DND-41 (cell line): ENCODE measurements at regions not wholly inside any gene's neighbourhood (a gene's known extent, or its start where the extent isn't known, plus 50 kb on each side); places are given as distances from the start of the nearest gene placed in this dataset.
A peak's percentile ranks its signal among the peaks of the same experiment; 100 is the strongest.

Source experiments
- ATAC-seq: fragments of 200-7000 bp; cut with Tn5 transposase; 3 replicates; pipeline ENCODE4 v1.9.1; 2021; ENCODE audit warnings: low read depth; ENCODE audit not compliant: insufficient read depth
- DNase-seq: peaks from one replicate; pipeline ENCODE4 v3.0.0-alpha.2; 2020
- H2AFZ ChIP-seq: 2 replicates; pipeline ENCODE4 v1.6.0; 2012; ENCODE audit warnings: low read depth, low read length
- H3K27ac ChIP-seq: 2 replicates; pipeline ENCODE4 v1.5.1; 2012; ENCODE audit warnings: low read length, inconsistent platforms
- H3K27me3 ChIP-seq: fragments of 200-600 bp; sonication (generic); 2 replicates; pipeline ENCODE4 v1.6.0; 2012; ENCODE audit warnings: low read length, mild to moderate bottlenecking, inconsistent platforms; ENCODE audit not compliant: insufficient read depth, poor library complexity
- H3K36me3 ChIP-seq: 2 replicates; pipeline ENCODE4 v1.5.1; 2012; ENCODE audit warnings: low read length, inconsistent platforms; ENCODE audit not compliant: insufficient read depth
- H3K4me1 ChIP-seq: 2 replicates; pipeline ENCODE4 v1.5.1; 2012; ENCODE audit warnings: mild to moderate bottlenecking, low read length; ENCODE audit not compliant: insufficient read depth
- H3K4me2 ChIP-seq: 2 replicates; pipeline ENCODE4 v1.6.0; 2012; ENCODE audit warnings: mild to moderate bottlenecking, moderate library complexity, low read length, inconsistent platforms; ENCODE audit not compliant: insufficient read depth
- H3K4me3 ChIP-seq, 2 experiments: fragments of 200-600 bp in 1 of 2; shearing (Covaris generic) in 1 of 2; 2 replicates each; pipeline ENCODE4 v1.5.1; 2012 to 2016; ENCODE audit warnings: inconsistent platforms in 2 of 2, low read length in 2 of 2, mild to moderate bottlenecking in 2 of 2, low read depth in 1 of 2, moderate library complexity in 1 of 2
- H3K79me2 ChIP-seq: 2 replicates; pipeline ENCODE4 v1.6.0; 2012; ENCODE audit warnings: low read length, inconsistent platforms; ENCODE audit not compliant: insufficient read depth
- H3K9ac ChIP-seq: 2 replicates; pipeline ENCODE4 v1.6.0; 2012; ENCODE audit warnings: low read depth, mild to moderate bottlenecking, inconsistent platforms, low read length, moderate library complexity
- H3K9me3 ChIP-seq: 2 replicates; pipeline ENCODE4 v1.5.1; 2012; ENCODE audit warnings: low read length, moderate library complexity, mild to moderate bottlenecking, inconsistent platforms; ENCODE audit not compliant: insufficient read depth, severe bottlenecking
- H4K20me1 ChIP-seq: 2 replicates; pipeline ENCODE4 v1.6.0; 2012; ENCODE audit warnings: low read length; ENCODE audit not compliant: insufficient read depth
- EZH2 ChIP-seq: IDR thresholded peaks from 3 replicates; pipeline ENCODE4 v1.6.1; 2012; ENCODE audit warnings: borderline replicate concordance, low read depth, mild to moderate bottlenecking, moderate library complexity, low read length, inconsistent platforms; ENCODE audit not compliant: severe bottlenecking
- TF ChIP-seq, protein P1 (sequence below): IDR thresholded peaks from 2 replicates; pipeline ENCODE4 v1.5.1; 2012; ENCODE audit warnings: borderline replicate concordance, low read length, moderate library complexity, mild to moderate bottlenecking; ENCODE audit not compliant: poor library complexity, severe bottlenecking; ENCODE audit errors: extremely low read depth

DNA sequence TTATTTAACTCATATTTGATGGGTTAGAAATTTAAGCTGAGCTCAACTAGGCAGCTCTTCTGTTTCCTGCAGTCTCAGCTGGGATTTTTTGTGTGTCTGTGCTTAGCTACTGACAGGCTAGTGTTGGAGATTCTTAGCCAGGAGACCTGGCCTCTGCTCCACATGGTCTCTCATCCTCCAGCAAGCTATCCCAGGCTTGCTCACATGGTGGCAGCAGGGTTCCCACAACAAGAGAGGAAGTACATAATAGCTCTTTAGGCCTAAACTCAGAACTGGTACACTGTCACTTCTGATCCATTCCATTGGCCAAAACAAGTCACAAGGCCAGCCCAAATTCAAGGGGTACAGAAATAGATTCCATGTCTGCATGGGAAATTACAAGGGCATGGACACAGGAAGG, 406.2 kb downstream of the SUCLA2 start:
- H3K9ac ChIP-seq, result no peak overlapping the region
- H4K20me1 ChIP-seq, result no peaks in the 10 kb centered on the region
- H3K4me2 ChIP-seq, result no peak overlapping the region
- no peaks in the 10 kb centered on the region for H3K27me3 ChIP-seq
- peak; percentile 13 for DNase-seq
- ATAC-seq, result peak; percentile 39; the same call in 2 of the 3 replicates
- H3K36me3 ChIP-seq, result no peaks in the 10 kb centered on the region
- no peak overlapping the region for H3K4me3 ChIP-seq
- TF ChIP-seq, protein P1, sequence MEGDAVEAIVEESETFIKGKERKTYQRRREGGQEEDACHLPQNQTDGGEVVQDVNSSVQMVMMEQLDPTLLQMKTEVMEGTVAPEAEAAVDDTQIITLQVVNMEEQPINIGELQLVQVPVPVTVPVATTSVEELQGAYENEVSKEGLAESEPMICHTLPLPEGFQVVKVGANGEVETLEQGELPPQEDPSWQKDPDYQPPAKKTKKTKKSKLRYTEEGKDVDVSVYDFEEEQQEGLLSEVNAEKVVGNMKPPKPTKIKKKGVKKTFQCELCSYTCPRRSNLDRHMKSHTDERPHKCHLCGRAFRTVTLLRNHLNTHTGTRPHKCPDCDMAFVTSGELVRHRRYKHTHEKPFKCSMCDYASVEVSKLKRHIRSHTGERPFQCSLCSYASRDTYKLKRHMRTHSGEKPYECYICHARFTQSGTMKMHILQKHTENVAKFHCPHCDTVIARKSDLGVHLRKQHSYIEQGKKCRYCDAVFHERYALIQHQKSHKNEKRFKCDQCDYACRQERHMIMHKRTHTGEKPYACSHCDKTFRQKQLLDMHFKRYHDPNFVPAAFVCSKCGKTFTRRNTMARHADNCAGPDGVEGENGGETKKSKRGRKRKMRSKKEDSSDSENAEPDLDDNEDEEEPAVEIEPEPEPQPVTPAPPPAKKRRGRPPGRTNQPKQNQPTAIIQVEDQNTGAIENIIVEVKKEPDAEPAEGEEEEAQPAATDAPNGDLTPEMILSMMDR, result peak; percentile 41
- TF ChIP-seq EZH2, result no peak
- H3K79me2 ChIP-seq, result no peaks in the 10 kb centered on the region
- H3K27ac ChIP-seq, result no peak overlapping the region
- no peaks in the 10 kb centered on the region for H3K9me3 ChIP-seq
- no peaks in the 10 kb centered on the region for H3K4me1 ChIP-seq
- H2AFZ ChIP-seq, result no peak overlapping the region

DNA sequence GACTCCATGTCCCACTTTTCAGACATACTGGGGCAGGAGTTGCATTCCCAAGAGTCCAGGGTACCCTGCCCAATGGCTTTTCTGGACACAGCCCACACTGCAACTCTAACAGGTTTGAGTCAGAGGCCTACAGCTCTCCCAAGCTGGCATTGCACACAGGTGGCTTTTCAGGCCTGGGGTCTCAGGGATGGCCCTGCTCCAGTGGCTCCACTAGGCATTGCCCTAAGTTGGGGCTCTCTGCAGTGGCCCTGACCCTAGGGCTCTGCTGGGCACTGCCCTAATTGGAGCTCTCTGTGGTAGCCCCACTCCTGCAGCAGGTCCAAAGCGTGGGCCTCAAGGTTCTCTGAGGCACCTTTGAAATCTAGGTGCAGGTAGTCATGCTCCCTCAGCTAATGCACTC, 408.8 kb downstream of the SUCLA2 start:
- no peak overlapping the region for H3K4me2 ChIP-seq
- DNase-seq (no peak), ATAC-seq (no peak)
- H3K4me1 ChIP-seq, result no peaks in the 10 kb centered on the region
- H3K4me3 ChIP-seq, result no peak overlapping the region
- no peak overlapping the region for H3K9ac ChIP-seq
- H3K36me3 ChIP-seq, result no peaks in the 10 kb centered on the region
- no peaks in the 10 kb centered on the region for H4K20me1 ChIP-seq
- no peak overlapping the region for H2AFZ ChIP-seq
- no peaks in the 10 kb centered on the region for H3K27me3 ChIP-seq
- H3K79me2 ChIP-seq, result no peaks in the 10 kb centered on the region
- H3K27ac ChIP-seq, result no peak overlapping the region
- TF ChIP-seq EZH2, result no peak
- TF ChIP-seq, protein P1, result no peak
- H3K9me3 ChIP-seq, result no peaks in the 10 kb centered on the region

DNA sequence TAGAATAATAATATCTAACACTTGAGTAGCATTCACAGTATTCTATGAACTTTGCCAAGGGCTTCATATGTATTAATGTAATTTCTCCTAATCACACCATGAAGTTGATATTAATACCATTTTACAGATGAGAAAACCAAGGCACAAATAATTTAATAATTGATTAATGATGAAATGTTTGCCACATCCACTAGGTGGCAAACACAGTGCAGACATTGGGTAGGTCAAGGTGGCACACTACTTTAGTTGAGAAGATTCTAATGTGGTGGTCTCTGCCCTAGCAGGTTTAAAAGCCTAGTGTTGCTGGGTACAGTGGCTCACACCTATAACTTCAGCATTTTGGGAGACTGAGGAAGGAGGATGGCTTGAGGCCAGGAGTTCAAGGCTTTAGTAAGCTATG, 412.4 kb downstream of the SUCLA2 start:
- Histone ChIP-seq H3K36me3 (no peaks in the 10 kb centered on the region), H2AFZ (no peak overlapping the region), H3K79me2 (no peaks in the 10 kb centered on the region), H4K20me1 (no peaks in the 10 kb centered on the region), H3K9ac (no peak overlapping the region), H3K27me3 (no peaks in the 10 kb centered on the region), H3K4me1 (no peaks in the 10 kb centered on the region), H3K27ac (no peak overlapping the region), H3K9me3 (no peaks in the 10 kb centered on the region), H3K4me2 (no peak overlapping the region), H3K4me3 (no peak overlapping the region)
- ATAC-seq, result no peak
- DNase-seq, result no peak
- no peak for TF ChIP-seq EZH2
- TF ChIP-seq, protein P1, result peak; percentile 24

DNA sequence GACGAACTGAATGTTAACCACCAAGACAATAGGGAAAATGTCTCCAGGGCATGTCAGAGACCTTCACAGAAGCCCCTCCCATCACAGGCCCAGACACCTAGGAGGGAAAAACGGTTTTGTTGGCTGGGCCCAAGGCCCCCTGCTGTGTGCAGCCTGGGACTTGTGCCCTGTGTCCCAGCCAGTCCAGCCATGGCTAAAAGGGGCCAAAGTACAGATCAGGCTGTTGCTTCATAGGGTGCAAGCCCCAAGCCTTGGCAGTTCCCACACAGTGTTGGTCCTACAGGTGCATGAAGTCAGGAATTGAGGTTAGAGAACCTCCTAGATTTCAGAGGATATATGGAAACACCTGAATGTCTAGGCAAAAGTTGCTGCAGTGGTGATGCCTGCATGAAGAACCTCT, 428.7 kb downstream of the SUCLA2 start:
- ATAC-seq, result no peak
- H3K4me1 ChIP-seq, result no peaks in the 10 kb centered on the region

More for the DNA sequence above, 428.7 kb downstream of the SUCLA2 start:
- Histone ChIP-seq H3K4me2 (no peak overlapping the region), H3K79me2 (no peaks in the 10 kb centered on the region), H3K27me3 (no peaks in the 10 kb centered on the region), H3K9me3 (peaks cover 21% of the 10 kb centered on the region), H3K9ac (no peak overlapping the region), H2AFZ (no peak overlapping the region), H4K20me1 (no peaks in the 10 kb centered on the region), H3K36me3 (no peaks in the 10 kb centered on the region), H3K27ac (no peak overlapping the region), H3K4me3 (no peak overlapping the region)
- no peak for TF ChIP-seq EZH2
- TF ChIP-seq, protein P1, result no peak
- no peak for DNase-seq
